HG02642 (cell line): ENCODE measurements at regions not wholly inside any gene's neighbourhood (a gene's known extent, or its start where the extent isn't known, plus 50 kb on each side); places are given as distances from the start of the nearest gene placed in this dataset.

Experiments used
- ATAC-seq: cut with Tn5 transposase; IDR thresholded peaks from one replicate; pipeline ENCODE4 v1.9.1; 2021; ENCODE audit warnings: mild to moderate bottlenecking; ENCODE audit not compliant: unreplicated experiment, poor library complexity

DNA sequence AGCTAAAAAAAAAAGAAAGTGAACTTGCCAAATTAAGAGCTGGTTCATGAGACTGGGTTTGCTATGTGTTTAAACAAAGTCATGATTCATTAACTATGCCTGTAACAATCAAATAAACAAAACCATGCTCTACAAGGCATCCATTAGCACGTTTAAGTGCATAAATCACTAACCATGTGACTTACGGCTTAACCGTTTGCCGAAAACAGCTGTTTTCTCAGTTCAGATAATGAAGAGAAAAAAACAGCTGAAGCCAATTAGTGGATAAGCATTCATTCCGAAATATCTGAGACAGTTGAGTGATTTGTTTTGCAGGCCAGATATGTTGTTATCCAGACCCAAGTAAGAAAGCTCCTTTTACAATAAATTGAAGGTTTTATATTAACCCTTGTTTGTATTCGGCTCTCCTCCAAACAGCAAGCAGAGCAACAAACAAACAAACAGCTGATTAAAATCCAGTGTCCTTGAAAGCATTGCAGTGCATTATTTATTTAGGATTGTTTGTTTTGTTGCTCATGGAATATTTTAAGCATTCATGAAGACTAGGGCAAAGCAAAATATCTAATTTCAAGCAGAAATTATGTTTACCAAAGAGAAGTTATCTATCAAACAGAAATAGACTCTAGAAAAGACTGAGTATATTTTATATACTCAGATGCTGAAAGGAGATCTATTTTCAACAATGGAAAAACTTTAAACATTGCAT is 343.5 kb downstream of the RFPL4B start:
- ATAC-seq: no peak

DNA sequence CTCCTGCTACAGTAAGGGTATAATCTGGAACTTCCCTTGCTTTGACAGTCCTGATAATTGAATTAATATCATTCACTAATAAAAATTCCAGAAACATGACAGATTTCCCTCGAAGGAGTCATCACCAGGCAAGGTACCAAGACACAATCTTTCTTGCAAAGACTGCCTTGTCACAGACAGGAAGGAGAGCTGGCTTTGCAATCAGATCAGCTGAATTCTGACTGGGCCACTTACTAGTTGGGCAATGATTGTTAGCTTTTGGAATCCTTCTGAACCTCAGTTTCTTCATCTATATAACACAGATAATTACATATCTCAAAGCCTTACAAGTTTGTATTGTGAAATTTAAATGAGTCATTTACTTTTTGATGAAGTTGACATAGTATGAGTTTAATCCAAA is 344.2 kb downstream of the RFPL4B start:
- no peak for ATAC-seq

GRCh38 chr6:112695001-112695400 is 347.9 kb downstream of the RFPL4B start:
- ATAC-seq: no peak

DNA sequence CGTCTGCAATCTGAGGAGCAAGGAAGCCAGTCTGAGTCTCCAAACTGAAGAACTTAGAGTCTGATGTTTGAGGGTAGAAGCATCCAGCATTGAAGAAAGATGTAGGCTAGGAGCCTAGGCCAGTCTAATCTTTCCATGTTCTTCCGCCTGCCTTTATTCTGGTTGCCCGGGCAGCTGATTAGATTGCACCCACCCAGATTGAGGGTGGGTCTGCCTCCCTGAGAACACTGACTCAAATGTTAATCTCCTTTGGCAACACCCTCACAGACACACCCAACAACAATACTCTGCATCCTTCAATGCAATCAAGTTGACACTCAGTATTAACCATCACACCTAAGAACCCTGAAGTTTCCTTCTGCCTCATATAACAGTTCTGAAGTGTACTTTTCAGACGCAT is 350.1 kb downstream of the RFPL4B start:
- ATAC-seq: no peak

DNA sequence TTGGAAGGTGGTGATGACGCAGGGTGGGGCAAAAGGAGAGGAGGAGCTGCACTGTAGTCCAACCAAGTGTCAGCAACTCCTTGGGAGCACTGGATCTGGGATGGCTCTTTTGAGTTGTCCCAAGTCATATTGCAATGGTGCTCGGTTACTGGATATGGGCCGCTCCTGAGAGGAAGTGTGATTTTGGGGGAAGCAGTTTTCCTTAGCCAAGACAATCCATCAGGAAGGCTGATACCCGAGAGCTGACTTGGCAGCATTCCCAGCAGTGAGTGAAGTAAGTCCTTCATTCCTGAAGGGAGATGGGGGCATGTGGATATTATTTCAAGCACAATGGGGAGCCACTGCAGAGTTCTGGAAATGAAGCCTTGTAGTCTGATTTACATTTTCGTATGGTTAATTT is 354.1 kb downstream of the RFPL4B start:
- no peak for ATAC-seq

- ATAC-seq: no peak
Measured at GRCh38 chr6:112710710-112711109, 363.6 kb downstream of the RFPL4B start.

GRCh38 chr6:112713402-112713801 is 366.3 kb downstream of the RFPL4B start:
- ATAC-seq: no peak

- no peak for ATAC-seq
Measured at GRCh38 chr6:112717401-112717800, 370.3 kb downstream of the RFPL4B start.

DNA sequence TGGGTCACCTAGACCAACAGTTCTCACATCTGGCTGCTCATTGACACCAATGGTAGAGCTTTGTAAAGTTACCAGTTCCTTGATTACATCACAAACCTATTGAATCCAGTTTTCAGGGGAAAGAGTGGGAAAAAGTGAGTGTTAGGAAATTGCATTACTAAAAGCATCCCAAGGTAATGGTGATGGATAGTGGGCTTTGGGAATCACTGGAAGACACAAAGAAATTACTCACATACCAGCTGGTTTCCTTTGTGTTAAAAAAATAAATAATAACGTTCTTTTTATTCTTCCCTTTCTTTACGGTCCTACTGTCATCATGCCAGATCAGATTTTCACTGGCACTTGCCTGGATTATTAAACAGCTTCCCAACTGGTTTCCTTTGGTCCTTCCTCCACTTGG is 370.7 kb downstream of the RFPL4B start:
- no peak for ATAC-seq

GRCh38 chr6:112725541-112726085 is 378.5 kb downstream of the RFPL4B start:
- ATAC-seq: no peak

DNA sequence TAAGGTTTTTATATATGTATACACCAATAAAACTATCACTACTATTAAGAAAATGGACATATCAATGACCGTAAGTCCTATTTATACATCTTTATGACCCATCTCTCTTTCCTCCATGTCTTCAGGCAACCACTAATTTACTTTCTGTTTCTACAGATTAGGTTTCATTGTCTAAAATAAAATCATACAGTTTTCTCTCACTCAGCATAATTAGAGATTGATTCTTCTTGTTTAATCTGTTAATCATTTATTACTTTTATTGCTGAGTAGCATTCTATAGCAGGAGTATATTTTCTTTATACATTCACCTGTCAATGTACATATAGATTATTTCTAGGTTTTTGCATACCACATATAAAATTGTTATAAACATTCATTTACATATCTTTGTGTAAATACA is 388.0 kb downstream of the RFPL4B start:
- ATAC-seq: no peak

GRCh38 chr6:112739766-112740165 is 392.6 kb downstream of the RFPL4B start:
- ATAC-seq: no peak

GRCh38 chr6:112743323-112743722 is 396.2 kb downstream of the RFPL4B start:
- no peak for ATAC-seq

DNA sequence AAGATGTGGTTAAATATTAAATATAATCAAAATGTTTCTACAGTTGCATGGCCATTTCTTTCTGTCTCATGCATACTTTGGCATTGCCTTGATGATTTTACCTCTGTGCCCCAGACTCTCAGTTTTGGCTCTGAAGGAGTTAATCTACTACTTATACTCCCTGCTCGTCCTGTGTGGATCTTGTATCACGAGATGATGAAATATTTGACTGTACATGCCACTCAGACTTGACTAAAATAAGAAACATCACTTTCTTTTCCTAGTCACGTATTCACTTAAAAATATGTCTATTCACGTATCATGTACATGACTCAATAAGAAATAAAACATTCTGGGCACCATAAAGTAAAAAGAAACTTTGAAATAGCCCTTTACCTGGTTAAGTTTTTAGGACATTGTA is 397.7 kb downstream of the RFPL4B start:
- no peak for ATAC-seq

GRCh38 chr6:112745765-112746164 is 398.6 kb downstream of the RFPL4B start:
- no peak for ATAC-seq

GRCh38 chr6:112749673-112750072 is 402.5 kb downstream of the RFPL4B start:
- ATAC-seq: no peak

GRCh38 chr6:112752305-112752704 is 405.2 kb downstream of the RFPL4B start:
- ATAC-seq: no peak

DNA sequence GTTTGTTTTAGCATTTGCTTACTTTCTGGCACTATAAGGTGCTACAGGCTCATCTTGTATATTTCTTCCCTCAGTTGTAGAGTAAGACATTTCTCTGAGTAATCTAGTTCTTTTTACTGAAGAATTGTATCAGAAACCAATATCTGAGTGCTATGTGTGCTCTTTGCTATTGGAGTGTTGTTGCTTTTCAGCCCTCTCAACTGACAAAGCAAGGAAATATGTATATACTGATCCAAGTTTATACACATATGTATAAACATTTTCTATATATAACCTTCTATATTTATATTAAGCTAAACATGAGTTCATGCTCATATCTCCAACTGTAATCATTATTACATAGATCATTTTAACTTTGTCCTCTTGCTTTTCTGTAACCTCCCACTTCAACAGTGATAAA is 405.7 kb downstream of the RFPL4B start:
- ATAC-seq: no peak

DNA sequence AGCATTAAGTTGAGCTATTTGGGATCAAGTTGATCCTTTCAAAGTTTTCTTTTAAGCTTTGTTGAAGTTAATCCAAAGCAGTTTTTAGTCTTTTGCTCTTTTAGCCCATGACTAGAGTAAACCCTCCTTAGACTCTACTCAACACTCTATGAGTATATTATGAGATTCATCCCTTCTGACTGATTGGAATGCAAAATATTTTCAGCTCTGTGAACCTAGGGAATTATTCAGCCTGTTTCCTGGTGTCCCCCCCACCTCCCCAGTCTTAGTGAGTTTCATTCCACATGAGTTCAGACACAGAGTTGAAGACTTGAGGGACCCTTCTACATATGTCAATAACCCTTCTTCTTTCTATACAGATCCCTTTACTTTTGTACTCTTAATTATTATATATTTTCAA is 413.7 kb downstream of the RFPL4B start:
- no peak for ATAC-seq

GRCh38 chr6:112761740-112762139 is 414.6 kb downstream of the RFPL4B start:
- ATAC-seq: no peak

- no peak for ATAC-seq
Measured at GRCh38 chr6:112764377-112764776, 417.2 kb downstream of the RFPL4B start.

DNA sequence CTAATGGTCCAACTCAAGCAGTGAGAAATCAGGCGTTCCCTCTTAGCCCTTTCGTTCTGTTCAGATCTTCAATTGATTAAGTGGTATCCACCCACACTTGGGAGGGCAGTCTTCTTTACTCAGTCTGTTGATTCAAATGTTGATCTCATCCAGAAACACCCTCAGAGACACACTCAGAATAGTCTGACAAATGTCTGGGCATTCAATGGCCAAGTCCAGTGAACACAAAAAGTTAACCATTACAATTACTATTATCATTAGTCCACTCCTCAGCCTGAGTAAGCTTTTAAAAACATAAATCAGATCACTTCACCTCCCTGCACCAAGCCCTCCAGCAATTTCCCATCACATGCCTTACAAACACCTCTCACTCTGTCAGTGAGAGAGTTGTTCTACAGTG is 423.2 kb downstream of the RFPL4B start:
- no peak for ATAC-seq
